ENCODE measurements at regions not wholly inside any gene's neighbourhood (a gene's known extent, or its start where the extent isn't known, plus 50 kb on each side); places are given as distances from the start of the nearest gene placed in this dataset.

- TF ChIP-seq, protein P1, sequence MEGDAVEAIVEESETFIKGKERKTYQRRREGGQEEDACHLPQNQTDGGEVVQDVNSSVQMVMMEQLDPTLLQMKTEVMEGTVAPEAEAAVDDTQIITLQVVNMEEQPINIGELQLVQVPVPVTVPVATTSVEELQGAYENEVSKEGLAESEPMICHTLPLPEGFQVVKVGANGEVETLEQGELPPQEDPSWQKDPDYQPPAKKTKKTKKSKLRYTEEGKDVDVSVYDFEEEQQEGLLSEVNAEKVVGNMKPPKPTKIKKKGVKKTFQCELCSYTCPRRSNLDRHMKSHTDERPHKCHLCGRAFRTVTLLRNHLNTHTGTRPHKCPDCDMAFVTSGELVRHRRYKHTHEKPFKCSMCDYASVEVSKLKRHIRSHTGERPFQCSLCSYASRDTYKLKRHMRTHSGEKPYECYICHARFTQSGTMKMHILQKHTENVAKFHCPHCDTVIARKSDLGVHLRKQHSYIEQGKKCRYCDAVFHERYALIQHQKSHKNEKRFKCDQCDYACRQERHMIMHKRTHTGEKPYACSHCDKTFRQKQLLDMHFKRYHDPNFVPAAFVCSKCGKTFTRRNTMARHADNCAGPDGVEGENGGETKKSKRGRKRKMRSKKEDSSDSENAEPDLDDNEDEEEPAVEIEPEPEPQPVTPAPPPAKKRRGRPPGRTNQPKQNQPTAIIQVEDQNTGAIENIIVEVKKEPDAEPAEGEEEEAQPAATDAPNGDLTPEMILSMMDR (IDR thresholded peaks at IDR 0.05) = no peak
- TF ChIP-seq POLR2A (IDR thresholded peaks at IDR 0.05) (no peak), POLR2AphosphoS5 (IDR thresholded peaks at IDR 0.05) (no peak), EP300 (IDR thresholded peaks at IDR 0.05) (no peak)
These were observed 406.1 kb upstream of the ALCAM start for GRCh38 chr3:104960579-104960978.

All from sigmoid colon (tissue), 4 donors.